Caco-2 (cell line): ENCODE measurements at regions not wholly inside any gene's neighbourhood (a gene's known extent, or its start where the extent isn't known, plus 50 kb on each side); places are given as distances from the start of the nearest gene placed in this dataset.

Experiments
- BruUV-seq: library from RNA; stranded (reverse); fragments of 400-500 nt; replicated peaks from 2 replicates; lab custom pipeline; 2021; lab: Mats Ljungman, UMichigan
- CTCF ChIA-PET: fragments of 300-600 bp; sonication (Branson Sonifier 250); formaldehyde crosslinking; loops from one replicate; lab custom pipeline; 2022; ENCODE audit warnings: antibody characterized with exemption; lab: Charles Lee
- POLR2A ChIA-PET: fragments of 300-600 bp; sonication (Branson Sonifier 250); formaldehyde crosslinking; loops from one replicate; lab custom pipeline; 2022; ENCODE audit warnings: antibody characterized with exemption; lab: Charles Lee
- DNase-seq, 2 experiments: peaks; one replicate each; pipeline versions ENCODE4 v3.0.0 to v3.0.0-alpha.2; 2020 to 2022
- H3K27me3 ChIP-seq: replicated peaks from 2 replicates; pipeline ENCODE4 v1.6.0; 2011; ENCODE audit warnings: low read length; ENCODE audit not compliant: control insufficient read depth, insufficient read depth
- H3K36me3 ChIP-seq: 2 replicates; pipeline ENCODE4 v1.5.1; 2011; ENCODE audit warnings: low read length; ENCODE audit not compliant: control insufficient read depth, insufficient read depth
- H3K4me1 ChIP-seq: fragments of 250-450 bp; sonication (Bioruptor Pico); 2 replicates; pipeline ENCODE4 v1.5.1; 2020; ENCODE audit warnings: mild to moderate bottlenecking
- H3K4me3 ChIP-seq: 2 replicates; pipeline ENCODE4 v1.5.1; 2011; ENCODE audit warnings: low read depth, mild to moderate bottlenecking, control low read depth, low read length
- H3K9me3 ChIP-seq: fragments of 250-450 bp; sonication (Bioruptor Pico); 2 replicates; pipeline ENCODE4 v1.5.1; 2020; ENCODE audit warnings: mild to moderate bottlenecking, moderate library complexity
- H3K27ac Mint-ChIP-seq: one replicate; pipeline ENCODE4 v1.8.0; 2022; ENCODE audit warnings: mixed read lengths; ENCODE audit not compliant: unreplicated experiment
- H3K27me3 Mint-ChIP-seq: one replicate; pipeline ENCODE4 v1.8.0; 2022; ENCODE audit warnings: mixed read lengths; ENCODE audit not compliant: insufficient read depth, unreplicated experiment
- H3K36me3 Mint-ChIP-seq: one replicate; pipeline ENCODE4 v1.8.0; 2022; ENCODE audit warnings: mild to moderate bottlenecking, mixed read lengths; ENCODE audit not compliant: insufficient read depth, unreplicated experiment
- H3K4me1 Mint-ChIP-seq: one replicate; pipeline ENCODE4 v1.8.0; 2022; ENCODE audit warnings: low read depth, mixed read lengths; ENCODE audit not compliant: unreplicated experiment
- H3K4me3 Mint-ChIP-seq: one replicate; pipeline ENCODE4 v1.8.0; 2022; ENCODE audit warnings: mild to moderate bottlenecking, moderate library complexity, mixed read lengths; ENCODE audit not compliant: unreplicated experiment
- H3K9me3 Mint-ChIP-seq: one replicate; pipeline ENCODE4 v1.8.0; 2022; ENCODE audit warnings: mixed read lengths; ENCODE audit not compliant: unreplicated experiment
- intact Hi-C: fragments of 100-400 bp; cut with micrococcal nuclease; formaldehyde crosslinking; loops from one replicate; pipeline ENCODE4 v1.10.0; 2022; ENCODE audit not compliant: unreplicated experiment
- TF ChIP-seq, protein P1 (sequence below), 2 experiments: fragments of 200-600 bp in 1 of 2; IDR thresholded peaks; 1 replicate in 1 of 2; 2 replicates in 1 of 2; pipeline versions ENCODE4 v1.5.1 to v1.8.0; 2011 to 2022; ENCODE audit warnings: antibody characterized with exemption in 1 of 2, control low read depth in 1 of 2, inconsistent platforms in 1 of 2, low read depth in 1 of 2, low read length in 1 of 2, mild to moderate bottlenecking in 1 of 2, moderate library complexity in 1 of 2; ENCODE audit not compliant: insufficient read depth in 1 of 2, severe bottlenecking in 1 of 2, unreplicated experiment in 1 of 2

DNA sequence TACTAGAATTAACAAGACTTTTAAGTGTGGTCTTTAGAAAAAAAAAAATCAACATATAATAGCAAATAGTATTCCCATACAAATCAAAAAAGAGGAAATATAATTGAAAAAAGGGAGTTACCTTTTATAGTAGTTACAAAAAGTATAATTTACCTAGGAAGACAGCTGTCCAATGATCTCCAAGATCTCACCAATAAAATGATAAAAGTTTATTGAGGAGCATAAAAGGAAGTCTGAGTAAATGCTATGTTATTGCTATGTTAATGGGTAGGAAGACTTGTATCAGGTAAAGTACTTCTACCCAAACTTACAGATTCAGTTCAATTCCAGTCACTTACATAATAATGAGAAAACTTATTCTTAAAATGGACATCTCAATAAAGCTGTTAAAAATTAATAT, 379.0 kb upstream of the TPM1 start:
- CTCF ChIA-PET: interaction anchor here (0.6 kb wide), 1 partner anchor 156 kb away, joined by 5 read pairs; no protein-coding TSS in a partner anchor
- no peaks in the 10 kb centered on the region for H3K4me1 Mint-ChIP-seq

DNA sequence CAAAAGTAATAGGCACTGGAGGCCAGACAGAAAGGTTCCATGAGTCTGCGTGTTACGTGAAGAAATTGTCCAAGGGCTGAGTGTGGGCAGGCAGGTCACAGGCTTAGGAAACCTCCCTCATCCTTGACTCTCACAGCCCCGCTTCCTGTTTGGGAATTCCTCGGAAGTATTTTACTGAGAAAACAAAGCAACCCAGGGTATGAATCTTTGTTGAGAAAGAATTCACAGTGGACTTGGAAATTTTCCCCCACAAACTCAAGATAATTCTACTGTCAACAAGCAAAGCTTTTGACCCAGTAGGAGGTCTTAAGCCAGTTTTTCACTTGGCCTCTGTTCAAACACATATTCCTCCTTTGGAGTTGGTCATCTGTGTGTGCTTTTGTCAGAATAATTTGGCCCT, 377.1 kb upstream of the TPM1 start:
- Mint-ChIP-seq H3K9me3 (no peaks in the 10 kb centered on the region), H3K27ac (no peak overlapping the region), H3K4me1 (no peaks in the 10 kb centered on the region), H3K36me3 (peaks cover 56% of the 10 kb centered on the region), H3K27me3 (no peaks in the 10 kb centered on the region), H3K4me3 (no peak overlapping the region)
- DNase-seq: no peak
- ChIA-PET POLR2A (no interaction called here), CTCF (no interaction called here)
- no peak overlapping the region for H3K4me3 ChIP-seq
- peaks cover 1% of the 10 kb centered on the region; the same call in 1 of the 2 replicates for H3K36me3 ChIP-seq
- TF ChIP-seq, protein P1, sequence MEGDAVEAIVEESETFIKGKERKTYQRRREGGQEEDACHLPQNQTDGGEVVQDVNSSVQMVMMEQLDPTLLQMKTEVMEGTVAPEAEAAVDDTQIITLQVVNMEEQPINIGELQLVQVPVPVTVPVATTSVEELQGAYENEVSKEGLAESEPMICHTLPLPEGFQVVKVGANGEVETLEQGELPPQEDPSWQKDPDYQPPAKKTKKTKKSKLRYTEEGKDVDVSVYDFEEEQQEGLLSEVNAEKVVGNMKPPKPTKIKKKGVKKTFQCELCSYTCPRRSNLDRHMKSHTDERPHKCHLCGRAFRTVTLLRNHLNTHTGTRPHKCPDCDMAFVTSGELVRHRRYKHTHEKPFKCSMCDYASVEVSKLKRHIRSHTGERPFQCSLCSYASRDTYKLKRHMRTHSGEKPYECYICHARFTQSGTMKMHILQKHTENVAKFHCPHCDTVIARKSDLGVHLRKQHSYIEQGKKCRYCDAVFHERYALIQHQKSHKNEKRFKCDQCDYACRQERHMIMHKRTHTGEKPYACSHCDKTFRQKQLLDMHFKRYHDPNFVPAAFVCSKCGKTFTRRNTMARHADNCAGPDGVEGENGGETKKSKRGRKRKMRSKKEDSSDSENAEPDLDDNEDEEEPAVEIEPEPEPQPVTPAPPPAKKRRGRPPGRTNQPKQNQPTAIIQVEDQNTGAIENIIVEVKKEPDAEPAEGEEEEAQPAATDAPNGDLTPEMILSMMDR (IDR thresholded peaks at IDR 0.05; ENCODE audit: insufficient read depth in 1 of 2, low read depth in 1 of 2, low read length in 1 of 2, severe bottlenecking in 1 of 2, unreplicated experiment in 1 of 2): no peak
- no peaks in the 10 kb centered on the region for H3K27me3 ChIP-seq
- no peaks in the 10 kb centered on the region for H3K9me3 ChIP-seq
- intact Hi-C loops: no loop called here
- no TSS peak for BruUV-seq
- no peaks in the 10 kb centered on the region for H3K4me1 ChIP-seq

More for the DNA sequence above, 379.0 kb upstream of the TPM1 start:
- H3K36me3 ChIP-seq: peaks cover 1% of the 10 kb centered on the region; the same call in 1 of the 2 replicates
- no peak overlapping the region for H3K27ac Mint-ChIP-seq
- TF ChIP-seq, protein P1 (IDR thresholded peaks at IDR 0.05; ENCODE audit: insufficient read depth in 1 of 2, low read depth in 1 of 2, low read length in 1 of 2, severe bottlenecking in 1 of 2, unreplicated experiment in 1 of 2): no peak
- intact Hi-C loops: no loop called here
- no peaks in the 10 kb centered on the region for H3K9me3 Mint-ChIP-seq
- DNase-seq: no peak
- H3K4me1 ChIP-seq: no peaks in the 10 kb centered on the region
- POLR2A ChIA-PET: no interaction called here
- H3K27me3 Mint-ChIP-seq: no peaks in the 10 kb centered on the region
- no peak overlapping the region for H3K4me3 Mint-ChIP-seq
- no peak overlapping the region for H3K4me3 ChIP-seq
- no TSS peak for BruUV-seq
- H3K27me3 ChIP-seq: no peaks in the 10 kb centered on the region
- no peaks in the 10 kb centered on the region for H3K9me3 ChIP-seq
- peaks cover 47% of the 10 kb centered on the region for H3K36me3 Mint-ChIP-seq

DNA sequence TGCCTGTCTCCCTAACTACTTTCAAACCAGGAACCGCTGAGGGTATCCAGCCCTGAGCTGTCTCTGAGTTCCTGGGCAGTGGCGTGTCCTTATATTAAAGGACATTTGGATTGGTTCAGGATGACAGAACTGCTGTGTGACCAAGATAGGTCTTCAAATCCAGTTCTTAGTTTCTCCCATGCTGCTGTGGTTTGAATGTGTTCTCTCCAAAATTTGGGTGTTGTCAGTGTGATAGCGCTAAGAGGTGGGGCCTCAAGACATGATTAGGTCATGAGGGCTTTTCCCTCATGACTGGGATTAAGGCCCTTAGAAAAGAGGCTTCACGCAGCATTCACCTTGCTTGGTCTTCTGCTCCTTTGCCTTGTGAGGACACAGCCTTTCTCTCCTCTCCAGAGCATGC, 376.5 kb upstream of the TPM1 start:
- Histone ChIP-seq H3K4me3 (no peak overlapping the region), H3K27me3 (no peaks in the 10 kb centered on the region), H3K4me1 (no peaks in the 10 kb centered on the region), H3K9me3 (no peaks in the 10 kb centered on the region), H3K36me3 (peaks cover 1% of the 10 kb centered on the region; the same call in 1 of the 2 replicates)
- TF ChIP-seq, protein P1 (IDR thresholded peaks at IDR 0.05; ENCODE audit: insufficient read depth in 1 of 2, low read depth in 1 of 2, low read length in 1 of 2, severe bottlenecking in 1 of 2, unreplicated experiment in 1 of 2): no peak
- CTCF ChIA-PET: no interaction called here
- Mint-ChIP-seq H3K36me3 (peaks cover 54% of the 10 kb centered on the region), H3K27ac (no peak overlapping the region), H3K9me3 (no peaks in the 10 kb centered on the region), H3K27me3 (no peaks in the 10 kb centered on the region), H3K4me1 (no peaks in the 10 kb centered on the region), H3K4me3 (no peak overlapping the region)
- POLR2A ChIA-PET: no interaction called here
- DNase-seq: no peak
- BruUV-seq: no TSS peak
- intact Hi-C loops: no loop called here
